ENCODE measurements at regions not wholly inside any gene's neighbourhood (a gene's known extent, or its start where the extent isn't known, plus 50 kb on each side); places are given as distances from the start of the nearest gene placed in this dataset.

- TF ChIP-seq CTCF (IDR thresholded peaks at IDR 0.05) (no peak), POLR2A (IDR thresholded peaks at IDR 0.05) (no peak)
Measured at GRCh38 chr12:92341065-92341668, 195.5 kb upstream of the BTG1 start.

Data from thyroid gland (tissue), 4 donors.